Epithelial cell of prostate (primary cell): ENCODE measurements at regions not wholly inside any gene's neighbourhood (a gene's known extent, or its start where the extent isn't known, plus 50 kb on each side); places are given as distances from the start of the nearest gene placed in this dataset.
"Not testable (repeated sequence)": the region's sequence is repeated elsewhere in the genome, so short reads cannot be mapped to it uniquely, and the experiment has no call there.

Source experiments
- DNase-seq: peaks from one replicate; pipeline ENCODE4 v3.0.0-alpha.2; 2011; ENCODE audit warnings: low read depth, low spot score
- H3K27ac ChIP-seq: fragments of 450-650 bp; 2 replicates; pipeline ENCODE4 v1.5.1; 2017; ENCODE audit warnings: mild to moderate bottlenecking

- no peak overlapping the region for H3K27ac ChIP-seq
- no peak for DNase-seq
Observed at GRCh38 chr3:86594838-86595237, 396.1 kb downstream of the VGLL3 start.

GRCh38 chr3:86578071-86578470 lies 412.9 kb downstream of the VGLL3 start:
- H3K27ac ChIP-seq: no peak overlapping the region
- no peak for DNase-seq

GRCh38 chr3:86563400-86563970 lies 427.5 kb downstream of the VGLL3 start:
- no peak for DNase-seq
- H3K27ac ChIP-seq: no peak overlapping the region

- DNase-seq: no peak
- no peak overlapping the region for H3K27ac ChIP-seq
Observed at GRCh38 chr3:86562090-86562489, 428.9 kb downstream of the VGLL3 start.

GRCh38 chr3:86561215-86561614 lies 429.7 kb downstream of the VGLL3 start:
- H3K27ac ChIP-seq: no peak overlapping the region

GRCh38 chr3:86554383-86554782 lies 436.6 kb downstream of the VGLL3 start:
- no peak overlapping the region for H3K27ac ChIP-seq
- DNase-seq: no peak

More at GRCh38 chr3:86561215-86561614, 429.7 kb downstream of the VGLL3 start:
- DNase-seq: no peak

- H3K27ac ChIP-seq: no peak overlapping the region
- no peak for DNase-seq
Observed at GRCh38 chr3:86547692-86548091, 443.3 kb downstream of the VGLL3 start.

GRCh38 chr3:86537171-86537570 lies 453.8 kb downstream of the VGLL3 start:
- no peak for DNase-seq
- H3K27ac ChIP-seq: no peak overlapping the region

GRCh38 chr3:86519819-86520218 lies 471.1 kb downstream of the VGLL3 start:
- no peak for DNase-seq
- H3K27ac ChIP-seq: no peak overlapping the region

- H3K27ac ChIP-seq: no peak overlapping the region
- DNase-seq: no peak
Observed at GRCh38 chr3:86481636-86482035, 509.3 kb downstream of the VGLL3 start.

- DNase-seq: no peak
- H3K27ac ChIP-seq: no peak overlapping the region
Observed at GRCh38 chr3:86481031-86481430, 509.9 kb downstream of the VGLL3 start.

- no peak for DNase-seq
- no peak overlapping the region for H3K27ac ChIP-seq
Observed at GRCh38 chr3:86464180-86464579, 526.8 kb downstream of the VGLL3 start.

GRCh38 chr3:86451749-86452148 lies 539.2 kb downstream of the VGLL3 start:
- H3K27ac ChIP-seq: no peak overlapping the region
- DNase-seq: no peak

GRCh38 chr3:86438544-86438943 lies 552.4 kb downstream of the VGLL3 start:
- no peak for DNase-seq

GRCh38 chr3:86427343-86427742 lies 563.6 kb downstream of the VGLL3 start:
- DNase-seq: no peak
- no peak overlapping the region for H3K27ac ChIP-seq

More at GRCh38 chr3:86438544-86438943, 552.4 kb downstream of the VGLL3 start:
- H3K27ac ChIP-seq: no peak overlapping the region

GRCh38 chr3:86420990-86421739 lies 569.8 kb downstream of the VGLL3 start:
- no peak for DNase-seq
- H3K27ac ChIP-seq: no peak overlapping the region

GRCh38 chr3:86418861-86419260 lies 572.1 kb downstream of the VGLL3 start:
- no peak for DNase-seq
- no peak overlapping the region for H3K27ac ChIP-seq

GRCh38 chr3:86416334-86416733 lies 574.6 kb downstream of the VGLL3 start:
- no peak overlapping the region for H3K27ac ChIP-seq
- DNase-seq: no peak

GRCh38 chr3:86413645-86414044 lies 577.3 kb downstream of the VGLL3 start:
- no peak for DNase-seq
- H3K27ac ChIP-seq: no peak overlapping the region

- no peak overlapping the region for H3K27ac ChIP-seq
- no peak for DNase-seq
Observed at GRCh38 chr3:86410587-86410986, 580.4 kb downstream of the VGLL3 start.

- not testable (repeated sequence) for H3K27ac ChIP-seq, DNase-seq
Observed at GRCh38 chr3:86389759-86390158, 601.2 kb downstream of the VGLL3 start.

GRCh38 chr3:86388820-86389219 lies 602.1 kb downstream of the VGLL3 start:
- no peak overlapping the region for H3K27ac ChIP-seq
- DNase-seq: no peak
